Coronary artery (tissue), 2 donors: ENCODE measurements at regions not wholly inside any gene's neighbourhood (a gene's known extent, or its start where the extent isn't known, plus 50 kb on each side); places are given as distances from the start of the nearest gene placed in this dataset.

Experiments
- DNase-seq: peaks from one replicate; pipeline ENCODE4 v3.0.0-alpha.2; 2017; ENCODE audit warnings: low spot score
- H3K27ac ChIP-seq, 2 donors: fragments of 200-600 bp; sonication (generic); one replicate each; pipeline ENCODE4 v1.5.1; 2016 to 2019
- H3K4me3 ChIP-seq: fragments of 200-600 bp; sonication (generic); 2 replicates; pipeline ENCODE4 v1.5.1; 2016; ENCODE audit warnings: mild to moderate bottlenecking, moderate library complexity
- TF ChIP-seq, protein P1 (sequence below): fragments of 200-600 bp; sonication (generic); IDR thresholded peaks from one replicate; pipeline ENCODE4 v1.5.1; 2019; ENCODE audit warnings: antibody characterized with exemption

DNA sequence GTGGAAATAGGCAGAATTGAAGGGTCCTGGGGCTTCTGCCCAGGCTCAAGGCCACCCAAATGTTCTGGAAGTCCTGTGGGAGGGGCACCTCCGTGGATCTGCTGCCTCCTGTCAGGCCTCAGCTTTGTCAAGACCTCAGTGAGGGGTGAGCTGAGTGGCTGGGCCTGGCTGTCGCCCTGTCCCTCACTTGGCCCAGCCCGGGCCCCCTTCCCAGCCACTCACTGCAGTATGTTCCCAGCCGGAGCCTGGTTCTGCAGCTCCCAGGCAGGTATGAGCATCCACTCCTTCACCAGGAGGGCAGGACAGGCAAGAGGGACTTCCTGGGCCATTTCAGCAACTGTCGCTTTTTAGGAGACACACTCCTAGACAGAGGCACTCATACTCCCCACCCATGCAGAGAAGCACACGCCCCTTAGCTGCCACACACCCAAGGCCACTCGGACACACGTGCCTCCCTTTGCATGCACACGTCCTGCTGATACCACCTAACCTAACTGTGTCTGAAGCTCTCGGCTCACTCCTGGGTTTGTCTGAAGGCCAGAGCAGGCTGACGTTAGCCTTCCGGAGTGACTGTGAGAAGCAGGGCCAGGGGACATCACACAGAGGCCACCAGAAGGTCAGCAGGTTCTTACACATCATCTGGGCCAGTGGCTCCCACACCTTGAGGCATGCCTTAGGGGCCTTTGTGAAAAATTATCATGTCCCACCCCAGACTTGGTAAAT, 72.2 kb upstream of the COL13A1 start:
- peak; percentile 62 for DNase-seq
- H3K4me3 ChIP-seq = no peak overlapping the region
- TF ChIP-seq, protein P1, sequence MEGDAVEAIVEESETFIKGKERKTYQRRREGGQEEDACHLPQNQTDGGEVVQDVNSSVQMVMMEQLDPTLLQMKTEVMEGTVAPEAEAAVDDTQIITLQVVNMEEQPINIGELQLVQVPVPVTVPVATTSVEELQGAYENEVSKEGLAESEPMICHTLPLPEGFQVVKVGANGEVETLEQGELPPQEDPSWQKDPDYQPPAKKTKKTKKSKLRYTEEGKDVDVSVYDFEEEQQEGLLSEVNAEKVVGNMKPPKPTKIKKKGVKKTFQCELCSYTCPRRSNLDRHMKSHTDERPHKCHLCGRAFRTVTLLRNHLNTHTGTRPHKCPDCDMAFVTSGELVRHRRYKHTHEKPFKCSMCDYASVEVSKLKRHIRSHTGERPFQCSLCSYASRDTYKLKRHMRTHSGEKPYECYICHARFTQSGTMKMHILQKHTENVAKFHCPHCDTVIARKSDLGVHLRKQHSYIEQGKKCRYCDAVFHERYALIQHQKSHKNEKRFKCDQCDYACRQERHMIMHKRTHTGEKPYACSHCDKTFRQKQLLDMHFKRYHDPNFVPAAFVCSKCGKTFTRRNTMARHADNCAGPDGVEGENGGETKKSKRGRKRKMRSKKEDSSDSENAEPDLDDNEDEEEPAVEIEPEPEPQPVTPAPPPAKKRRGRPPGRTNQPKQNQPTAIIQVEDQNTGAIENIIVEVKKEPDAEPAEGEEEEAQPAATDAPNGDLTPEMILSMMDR = no peak
- H3K27ac ChIP-seq = peak overlapping the region; percentile 3 to 92

DNA sequence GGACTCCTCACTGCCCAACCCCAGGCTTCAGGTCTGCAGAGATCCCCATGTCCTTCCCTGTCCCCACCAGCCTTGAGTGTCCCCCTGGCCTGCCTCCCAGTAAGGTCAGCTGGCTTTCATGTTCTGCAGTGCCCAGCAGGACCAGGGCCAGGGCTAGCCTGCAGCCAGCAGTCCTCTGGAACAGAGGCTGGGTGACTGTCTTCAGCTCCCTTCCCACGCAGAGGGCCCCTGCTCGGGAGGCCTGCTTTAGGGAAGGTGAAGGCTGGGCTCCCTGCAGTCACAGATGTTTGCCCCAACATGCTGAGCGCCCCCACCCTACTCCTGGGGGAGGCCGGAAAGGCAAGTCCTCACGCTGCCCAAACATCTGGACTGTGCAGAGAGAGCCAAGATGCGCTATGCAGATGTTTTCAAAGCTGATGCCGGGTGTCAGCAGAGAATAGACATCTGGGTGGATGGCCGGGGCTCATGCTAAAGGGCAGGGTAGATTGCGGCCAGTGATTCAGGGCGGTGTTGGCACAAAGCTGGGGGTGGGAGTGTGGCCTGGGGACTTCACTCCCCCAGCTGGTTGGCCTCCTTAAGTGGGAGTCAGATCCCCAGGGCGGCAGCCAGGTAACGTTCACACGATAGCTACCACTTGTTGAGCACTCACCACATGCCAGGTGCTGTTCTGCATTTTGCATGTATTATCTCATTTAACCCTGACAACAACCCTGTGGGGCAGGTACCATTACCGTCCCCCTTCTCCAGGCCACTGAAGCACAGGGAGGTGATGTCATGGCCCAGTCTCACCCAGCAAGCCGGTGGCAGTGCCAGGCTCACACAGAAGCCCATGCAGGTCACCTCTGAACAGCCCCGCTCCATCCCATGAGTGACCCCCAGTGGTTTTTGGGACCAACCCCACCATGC, 71.2 kb upstream of the COL13A1 start:
- TF ChIP-seq, protein P1 = no peak
- peak overlapping the region; percentile 82 to 92 for H3K27ac ChIP-seq
- peak; percentile 70 for DNase-seq
- H3K4me3 ChIP-seq = no peak overlapping the region

- TF ChIP-seq, protein P1 = no peak
- Histone ChIP-seq H3K27ac (peak overlapping the region; percentile 82 to 92), H3K4me3 (no peak overlapping the region)
- peak; percentile 75 for DNase-seq
These were observed 70.5 kb upstream of the COL13A1 start for GRCh38 chr10:69731184-69731583.

GRCh38 chr10:69731698-69732097, 70.0 kb upstream of the COL13A1 start:
- no peak for DNase-seq
- peak overlapping the region; percentile 82 to 92 for H3K27ac ChIP-seq
- TF ChIP-seq, protein P1 = no peak
- no peak overlapping the region for H3K4me3 ChIP-seq

GRCh38 chr10:69732147-69732825, 69.4 kb upstream of the COL13A1 start:
- H3K4me3 ChIP-seq = no peak overlapping the region
- H3K27ac ChIP-seq = peak overlapping the region; percentile 82 to 92
- TF ChIP-seq, protein P1 = no peak
- DNase-seq = no peak

- DNase-seq = no peak
- TF ChIP-seq, protein P1 = no peak
- Histone ChIP-seq H3K4me3 (no peak overlapping the region), H3K27ac (peak overlapping the region; percentile 82 to 92)
These were observed 68.9 kb upstream of the COL13A1 start for GRCh38 chr10:69732826-69733150.
